ENCODE measurements at regions not wholly inside any gene's neighbourhood (a gene's known extent, or its start where the extent isn't known, plus 50 kb on each side); places are given as distances from the start of the nearest gene placed in this dataset.

DNA sequence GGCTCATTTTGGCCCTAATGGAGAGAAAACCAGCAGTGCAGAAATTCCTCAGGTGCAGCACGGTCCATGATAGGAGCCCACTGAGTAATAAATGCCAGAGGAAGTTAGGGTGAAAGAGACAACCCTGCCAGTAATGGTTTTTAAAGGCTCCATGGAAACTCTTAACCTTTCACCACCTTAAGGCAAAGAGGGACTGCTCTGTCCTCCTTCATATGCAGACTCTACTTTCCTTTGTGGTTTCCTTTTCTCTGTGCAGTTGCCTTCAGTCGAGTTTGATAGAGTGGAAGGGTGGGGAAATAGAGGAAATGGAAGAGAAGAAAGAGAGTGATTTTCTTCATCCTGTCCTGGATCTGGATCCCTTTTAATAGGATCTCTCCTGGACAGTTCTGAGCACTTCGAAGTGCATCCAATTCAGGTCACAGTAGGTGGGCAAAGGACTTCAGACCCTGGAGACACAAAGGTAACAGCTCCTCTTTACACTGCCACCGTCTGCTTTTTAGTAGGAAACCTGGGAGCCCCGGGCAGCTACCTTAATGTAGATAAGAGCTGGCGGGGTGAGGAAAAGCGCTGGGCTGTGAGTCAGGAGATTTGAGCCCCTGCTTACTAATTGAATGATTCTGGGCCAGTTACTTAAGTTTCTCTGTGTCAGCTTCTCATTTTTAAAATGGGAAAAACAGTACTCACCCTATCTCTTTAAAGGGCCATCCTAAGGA lies 294.8 kb downstream of the KCNRG start:
- DNase-seq (ENCODE audit: low read depth, low spot score) = no peak

DNA sequence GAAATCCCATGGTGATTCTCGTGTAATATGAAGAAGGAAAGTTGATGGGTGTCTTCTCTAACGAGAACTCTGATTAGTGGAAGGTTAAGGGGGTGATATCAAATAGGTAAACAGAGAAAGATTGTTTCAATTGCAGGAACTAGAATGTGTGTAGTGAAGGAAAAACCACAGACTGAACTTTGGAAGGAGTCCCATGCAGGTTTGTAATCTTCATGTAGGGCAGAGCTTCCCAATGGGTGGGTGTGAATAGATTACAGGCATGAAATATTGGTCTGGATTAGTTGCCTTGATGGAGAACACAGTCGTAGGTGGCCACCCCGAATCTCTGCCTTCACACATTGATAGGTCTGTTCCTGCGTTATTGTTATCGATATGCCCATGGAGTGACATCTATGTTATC lies 295.5 kb downstream of the KCNRG start:
- no peak for DNase-seq (ENCODE audit: low read depth, low spot score)

- no peak for DNase-seq (ENCODE audit: low read depth, low spot score)
Observed at GRCh38 chr13:50318887-50319286, 303.6 kb downstream of the KCNRG start.

DNA sequence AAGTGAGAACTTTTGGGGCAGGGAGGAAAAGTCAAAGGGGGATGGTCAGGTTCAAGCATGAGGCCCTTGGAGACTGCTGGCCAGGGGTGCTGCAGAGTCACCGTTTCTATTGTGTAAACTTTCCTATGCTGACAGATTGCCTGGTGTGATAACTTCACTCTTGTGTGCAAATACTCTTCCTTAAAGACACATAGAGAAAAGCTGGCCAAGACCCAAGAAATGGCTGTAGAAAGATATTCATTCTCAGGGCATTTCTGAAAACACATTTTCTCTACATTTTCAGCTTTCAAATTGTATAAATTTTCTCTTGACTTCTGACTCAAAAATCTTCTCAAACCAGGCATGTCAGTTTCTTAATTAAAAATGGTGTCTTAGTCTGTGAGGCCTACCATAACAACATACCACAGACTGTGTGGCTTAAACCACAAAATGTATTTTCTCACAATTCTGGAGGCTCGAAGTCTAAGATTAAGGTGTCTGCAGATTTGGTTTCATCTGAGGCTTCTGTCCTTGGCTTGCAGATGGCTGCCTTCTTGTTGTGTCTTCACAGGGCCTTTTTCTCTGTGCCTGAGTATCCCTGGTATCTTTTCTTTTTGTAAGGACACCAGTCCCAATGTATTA lies 304.5 kb downstream of the KCNRG start:
- DNase-seq (ENCODE audit: low read depth, low spot score) = no peak

DNA sequence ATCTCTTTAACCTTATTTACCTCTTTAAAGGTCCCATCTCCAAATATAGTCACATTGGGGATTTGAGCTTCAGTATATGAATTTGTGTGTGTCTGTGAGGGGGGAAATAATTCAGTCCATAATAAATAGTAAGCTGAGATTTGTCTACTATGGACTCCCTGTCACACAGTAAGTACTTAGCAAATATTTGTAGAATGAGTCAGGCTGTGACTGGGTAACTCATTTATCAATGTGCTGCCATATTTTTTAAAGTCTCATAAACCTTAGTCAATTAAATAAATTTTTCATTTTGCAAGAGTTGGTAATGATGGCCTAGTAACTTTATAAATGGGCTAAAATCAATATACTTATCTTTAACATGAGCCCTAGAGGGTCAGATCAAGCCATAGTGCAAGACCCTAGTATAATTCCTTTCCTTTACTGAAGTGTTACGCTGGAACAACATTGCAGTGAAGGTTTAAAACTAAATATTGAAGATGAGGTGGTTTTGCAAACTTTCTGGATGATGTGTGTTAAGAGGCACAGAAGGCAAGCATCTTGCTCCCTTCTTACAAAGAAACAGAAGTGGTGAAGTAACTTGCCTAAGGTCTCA lies 305.1 kb downstream of the KCNRG start:
- DNase-seq (ENCODE audit: low read depth, low spot score) = no peak

GRCh38 chr13:50322006-50322405 lies 306.8 kb downstream of the KCNRG start:
- DNase-seq (ENCODE audit: low read depth, low spot score) = no peak

GRCh38 chr13:50323440-50324065 lies 308.3 kb downstream of the KCNRG start:
- DNase-seq (ENCODE audit: low read depth, low spot score) = no peak

GRCh38 chr13:50326271-50326670 lies 311.0 kb downstream of the KCNRG start:
- no peak for DNase-seq (ENCODE audit: low read depth, low spot score)

- no peak for DNase-seq (ENCODE audit: low read depth, low spot score)
Observed at GRCh38 chr13:50326811-50327210, 311.6 kb downstream of the KCNRG start.

DNA sequence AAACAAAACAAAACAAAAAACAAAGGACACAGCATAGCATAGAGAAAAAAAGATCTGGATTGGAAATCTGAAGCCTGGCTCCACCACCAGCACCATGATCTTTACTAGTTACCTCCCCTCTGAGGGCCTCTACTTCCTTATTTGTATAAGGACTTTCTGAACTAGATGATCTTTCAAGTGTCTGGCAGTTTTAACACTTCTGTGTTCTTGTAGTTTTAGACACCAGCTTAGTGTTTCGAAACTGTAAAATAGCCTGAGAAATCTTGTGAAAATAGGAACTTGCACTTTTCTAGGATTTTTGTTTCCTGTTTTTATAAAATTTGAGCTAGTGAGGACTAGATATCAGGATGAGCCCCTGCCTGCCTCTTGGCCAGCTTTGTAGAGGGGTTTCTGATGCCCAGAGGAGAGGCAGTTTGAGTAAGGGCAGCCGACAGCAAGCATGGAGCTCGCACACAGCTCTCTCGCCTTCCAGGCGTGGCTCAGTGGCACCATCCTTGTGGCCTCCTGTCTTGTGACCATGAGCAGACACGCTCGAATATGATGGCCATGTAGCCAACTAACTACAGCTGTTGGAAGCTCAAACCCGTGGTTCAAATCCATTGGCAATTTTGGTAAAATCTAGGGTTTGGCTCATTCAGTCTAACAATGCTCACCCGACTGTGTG lies 319.0 kb downstream of the KCNRG start:
- no peak for DNase-seq (ENCODE audit: low read depth, low spot score)

DNA sequence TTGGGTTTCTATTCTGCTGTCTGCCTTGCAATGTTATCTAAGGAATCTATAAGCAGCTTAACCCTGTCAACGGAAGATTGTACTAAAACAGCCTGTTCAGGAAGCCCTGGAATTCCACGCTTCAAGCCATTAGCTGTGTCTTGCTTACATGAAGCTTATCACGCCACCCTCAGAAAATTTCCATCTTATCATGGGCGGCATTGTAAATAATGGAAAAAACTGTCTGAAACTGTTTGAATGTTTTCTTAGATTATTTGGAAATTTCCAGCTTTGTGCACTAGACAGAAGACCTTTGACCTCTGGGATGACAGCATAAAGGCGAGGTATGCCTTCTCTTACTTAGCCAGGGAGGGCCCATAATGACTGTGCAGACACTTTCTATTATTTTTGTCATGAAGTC lies 319.7 kb downstream of the KCNRG start:
- no peak for DNase-seq (ENCODE audit: low read depth, low spot score)

DNA sequence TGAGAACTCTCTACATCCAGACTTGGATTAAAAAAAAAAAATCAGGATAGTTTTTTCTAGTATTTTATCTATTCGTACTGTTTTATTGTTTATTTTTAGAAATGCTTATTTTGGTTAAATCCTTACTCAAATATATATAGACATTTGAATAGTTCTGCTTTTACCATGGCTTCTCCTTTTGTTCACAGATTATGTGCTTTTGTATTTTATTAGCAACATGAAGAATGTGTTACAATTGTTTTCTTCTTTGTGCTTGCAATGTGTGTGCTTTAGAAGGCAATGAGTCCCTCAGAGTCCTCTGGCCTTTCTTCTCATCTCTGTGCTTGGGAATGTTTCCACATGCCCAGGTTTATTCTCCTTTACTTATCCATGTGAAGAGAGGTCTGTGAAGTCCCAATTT lies 324.0 kb downstream of the KCNRG start:
- DNase-seq (ENCODE audit: low read depth, low spot score) = no peak

DNA sequence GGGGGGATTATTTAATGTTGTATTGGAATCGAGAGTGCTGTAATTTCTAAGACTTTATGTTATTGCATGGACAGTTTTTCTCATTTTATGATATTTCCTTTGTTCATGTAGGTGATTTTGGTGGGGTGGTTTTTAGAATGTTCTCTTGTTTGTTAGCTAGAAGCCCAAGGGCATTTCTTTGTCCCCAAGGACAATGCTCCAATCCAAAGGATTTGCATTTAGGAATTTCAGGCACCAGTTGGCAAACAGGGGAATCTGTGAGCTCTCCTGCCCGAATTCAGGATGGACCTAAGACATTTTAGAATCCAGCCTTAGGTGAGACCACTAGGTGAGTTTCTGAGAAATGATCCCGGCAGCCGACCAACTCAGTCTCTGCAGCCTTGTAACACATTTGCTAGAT lies 324.9 kb downstream of the KCNRG start:
- no peak for DNase-seq (ENCODE audit: low read depth, low spot score)

DNA sequence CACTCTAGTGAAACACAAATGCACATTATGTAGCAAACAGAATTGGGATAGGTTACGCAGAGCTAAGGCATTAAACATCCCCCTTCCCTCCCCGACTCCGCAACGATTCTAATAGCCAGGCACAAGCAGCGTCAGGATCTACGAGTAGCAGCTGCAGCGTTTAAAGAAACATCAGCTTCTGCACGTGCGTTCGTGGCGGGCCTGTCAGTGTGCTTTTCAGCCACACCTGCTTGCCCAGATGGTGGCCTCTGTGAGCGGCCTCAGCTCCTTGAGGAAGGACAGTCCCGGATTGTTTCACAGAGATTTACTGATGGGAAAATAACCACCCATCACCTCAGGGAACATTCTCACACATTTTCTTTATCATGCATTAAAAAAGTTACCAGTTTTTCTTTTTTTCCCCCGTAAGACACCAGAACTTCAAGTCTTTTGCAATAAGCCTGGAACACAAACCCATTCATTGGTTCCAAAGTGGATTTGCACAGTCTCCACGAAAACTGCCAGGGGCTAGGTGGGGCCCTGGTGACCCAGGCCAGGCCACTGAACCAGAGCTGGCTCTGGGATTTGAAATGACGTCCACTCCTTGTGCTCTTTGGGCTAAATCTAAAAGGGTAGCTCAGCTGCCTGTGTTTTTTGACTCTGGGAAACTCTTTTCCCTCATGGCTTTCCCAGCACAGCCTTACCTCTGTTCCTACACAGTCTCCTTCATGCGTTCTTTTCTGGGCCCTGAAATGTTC lies 325.5 kb downstream of the KCNRG start:
- no peak for DNase-seq (ENCODE audit: low read depth, low spot score)

- DNase-seq (ENCODE audit: low read depth, low spot score) = no peak
Observed at GRCh38 chr13:50341526-50341925, 326.3 kb downstream of the KCNRG start.

- no peak for DNase-seq (ENCODE audit: low read depth, low spot score)
Observed at GRCh38 chr13:50344717-50345116, 329.5 kb downstream of the KCNRG start.

GRCh38 chr13:50345804-50346203 lies 330.6 kb downstream of the KCNRG start:
- no peak for DNase-seq (ENCODE audit: low read depth, low spot score)

GRCh38 chr13:50348371-50348770 lies 333.1 kb downstream of the KCNRG start:
- DNase-seq (ENCODE audit: low read depth, low spot score) = no peak

- DNase-seq (ENCODE audit: low read depth, low spot score) = no peak
Observed at GRCh38 chr13:50352720-50353480, 337.7 kb downstream of the KCNRG start.

DNA sequence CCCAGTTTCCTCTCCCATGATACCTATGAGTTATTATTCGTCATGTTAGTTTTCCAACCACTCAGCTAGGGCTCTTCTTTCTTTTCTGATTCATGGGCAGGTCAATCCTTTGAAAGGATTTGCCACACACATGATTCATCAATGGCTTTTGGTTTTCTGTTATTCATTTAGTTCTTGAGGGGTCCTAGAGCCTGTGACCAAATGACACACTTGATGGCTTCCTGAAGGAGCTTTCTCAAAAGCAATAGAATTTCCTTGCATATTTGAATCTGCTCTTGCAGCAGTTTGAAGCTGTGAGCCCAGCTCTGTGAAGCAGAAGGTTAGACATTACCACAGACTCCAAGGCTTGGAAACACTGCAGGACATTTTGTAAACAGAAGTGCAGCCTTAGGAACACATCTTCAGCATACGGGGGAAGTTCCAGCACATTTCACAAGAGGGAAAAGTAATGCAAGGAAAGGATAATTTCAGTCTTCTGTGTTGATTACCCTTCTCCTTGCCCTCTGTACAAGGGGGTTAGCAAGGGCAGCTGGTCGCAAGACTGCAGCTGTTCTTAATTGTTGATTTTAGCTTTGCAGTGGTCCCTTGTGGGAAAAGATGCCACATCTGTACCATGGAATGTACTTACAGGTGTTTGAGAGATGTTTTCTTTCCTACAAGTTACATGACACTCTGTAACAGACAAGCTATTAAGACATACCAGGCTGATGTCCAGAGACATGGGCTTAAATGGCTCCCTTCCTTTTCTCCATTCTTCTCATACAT lies 338.6 kb downstream of the KCNRG start:
- no peak for DNase-seq (ENCODE audit: low read depth, low spot score)
